K562 (cell line): ENCODE measurements at regions not wholly inside any gene's neighbourhood (a gene's known extent, or its start where the extent isn't known, plus 50 kb on each side); places are given as distances from the start of the nearest gene placed in this dataset.

ENCODE experiments used
- GABPA ChIP-seq: fragments of 200-800 bp; sonication (Bioruptor generic); conservative IDR thresholded peaks from 2 replicates; pipeline ENCODE4 v1.6.1; 2016; ENCODE audit warnings: low read depth, missing genetic modification characterization, missing compliant biosample characterization
- GABPB2 ChIP-seq: fragments of 250-450 bp; sonication (Bioruptor Pico); conservative IDR thresholded peaks from 2 replicates; pipeline ENCODE4 v1.5.1; 2021; ENCODE audit warnings: mild to moderate bottlenecking
- HDAC1 ChIP-seq, 2 experiments: fragments of 450-650 bp; IDR thresholded peaks; 2 replicates each; pipeline ENCODE4 v1.6.1; 2016 to 2017; ENCODE audit warnings: inconsistent platforms in 1 of 2, mild to moderate bottlenecking in 1 of 2, moderate library complexity in 1 of 2
- IRF9 ChIP-seq: fragments of 450-650 bp; IDR thresholded peaks from 2 replicates; pipeline ENCODE4 v1.6.1; 2016; ENCODE audit warnings: missing biosample characterization, missing genetic modification characterization
- KAT2B ChIP-seq: IDR thresholded peaks from one replicate; pipeline ENCODE4 v1.6.1; 2012; ENCODE audit warnings: low read depth, mild to moderate bottlenecking, control low read depth, inconsistent platforms, low read length, moderate library complexity
- MCM5 ChIP-seq: fragments of 450-650 bp; IDR thresholded peaks from 2 replicates; pipeline ENCODE4 v1.6.1; 2016; ENCODE audit warnings: low read depth
- MED1 ChIP-seq: sonication (generic); formaldehyde crosslinking; IDR thresholded peaks from 2 replicates; pipeline ENCODE4 v1.8.1; 2023; ENCODE audit warnings: missing genetic modification reagents, borderline replicate concordance
- MIER1 ChIP-seq: fragments of 450-650 bp; IDR thresholded peaks from 2 replicates; pipeline ENCODE4 v1.6.1; 2016; ENCODE audit warnings: antibody characterized with exemption, mild to moderate bottlenecking, low read depth
- MYBL2 ChIP-seq, 2 experiments: fragments of 450-650 bp in 1 of 2; sonication (generic) in 1 of 2; formaldehyde crosslinking in 1 of 2; IDR thresholded peaks; 2 replicates each; pipeline versions ENCODE4 v1.6.1 to v1.8.1; 2017 to 2022; ENCODE audit warnings: borderline replicate concordance in 1 of 2, inconsistent platforms in 1 of 2, low read depth in 1 of 2, mild to moderate bottlenecking in 1 of 2, missing genetic modification reagents in 1 of 2, moderate library complexity in 1 of 2
- PHF8 ChIP-seq: fragments of 200-600 bp; sonication (generic); IDR thresholded peaks from 2 replicates; pipeline ENCODE4 v1.6.1; 2012; ENCODE audit warnings: mixed run types, mild to moderate bottlenecking, inconsistent platforms, low read length, moderate library complexity, borderline replicate concordance
- PML ChIP-seq: IDR thresholded peaks from 2 replicates; pipeline ENCODE4 v1.6.1; 2012; ENCODE audit warnings: low read length, inconsistent platforms
- PPARD ChIP-seq: fragments of 250-450 bp; sonication (Bioruptor Pico); IDR thresholded peaks from 2 replicates; pipeline ENCODE4 v1.8.0; 2022; ENCODE audit warnings: inconsistent platforms, mild to moderate bottlenecking, moderate library complexity
- RCOR1 ChIP-seq, 2 experiments: IDR thresholded peaks; 2 replicates each; pipeline ENCODE4 v1.6.1; 2012; ENCODE audit warnings: low read depth in 2 of 2, low read length in 2 of 2, borderline replicate concordance in 1 of 2, improper control_type of control experiment in 1 of 2
- RFX7 ChIP-seq: fragments of 250-450 bp; sonication (Bioruptor Pico); IDR thresholded peaks from 2 replicates; pipeline ENCODE4 v1.5.1; 2021; ENCODE audit warnings: mild to moderate bottlenecking
- SAFB ChIP-seq: fragments of 200-400 bp; formaldehyde crosslinking; IDR thresholded peaks from 2 replicates; pipeline ENCODE4 v1.6.1; 2017; ENCODE audit warnings: low read depth, low read length, borderline replicate concordance
- SETDB1 ChIP-seq: IDR thresholded peaks from one replicate; pipeline ENCODE4 v1.6.1; 2012; ENCODE audit warnings: low read length, control low read depth, inconsistent platforms
- SRF ChIP-seq, 2 experiments: fragments of 250-450, 450-650 bp in 1 of 2; sonication (Bioruptor Pico) in 1 of 2; sonication (generic) in 1 of 2; formaldehyde crosslinking; IDR thresholded peaks; 2 replicates each; pipeline versions ENCODE4 v1.5.0 to v1.5.1; 2020 to 2022; ENCODE audit warnings: mild to moderate bottlenecking in 1 of 2, missing genetic modification reagents in 1 of 2
- TCF7 ChIP-seq: sonication (generic); IDR thresholded peaks from 2 replicates; pipeline ENCODE4 v1.6.1; 2016; ENCODE audit warnings: antibody characterized with exemption, borderline replicate concordance
- ZNF134 ChIP-seq: fragments of 250-450 bp; sonication (Bioruptor Pico); conservative IDR thresholded peaks from 2 replicates; pipeline ENCODE4 v1.4.0; 2020
- ZNF239 ChIP-seq: fragments of 250-450 bp; sonication (Bioruptor Pico); IDR thresholded peaks from 2 replicates; pipeline ENCODE4 v1.4.0; 2020; ENCODE audit warnings: mild to moderate bottlenecking
- ZNF408 ChIP-seq: fragments of 250-450 bp; sonication (Bioruptor Pico); IDR thresholded peaks from 2 replicates; pipeline ENCODE4 v1.4.0; 2020; ENCODE audit warnings: low read depth, mild to moderate bottlenecking, moderate library complexity
- ZNF512 ChIP-seq: IDR thresholded peaks from 2 replicates; pipeline ENCODE4 v1.6.1; 2016; ENCODE audit warnings: missing genetic modification characterization, missing compliant biosample characterization
- ZNF518B ChIP-seq: fragments of 250-450 bp; sonication (Bioruptor Pico); IDR thresholded peaks from 2 replicates; pipeline ENCODE4 v1.5.0; 2021; ENCODE audit warnings: mild to moderate bottlenecking, moderate library complexity

DNA sequence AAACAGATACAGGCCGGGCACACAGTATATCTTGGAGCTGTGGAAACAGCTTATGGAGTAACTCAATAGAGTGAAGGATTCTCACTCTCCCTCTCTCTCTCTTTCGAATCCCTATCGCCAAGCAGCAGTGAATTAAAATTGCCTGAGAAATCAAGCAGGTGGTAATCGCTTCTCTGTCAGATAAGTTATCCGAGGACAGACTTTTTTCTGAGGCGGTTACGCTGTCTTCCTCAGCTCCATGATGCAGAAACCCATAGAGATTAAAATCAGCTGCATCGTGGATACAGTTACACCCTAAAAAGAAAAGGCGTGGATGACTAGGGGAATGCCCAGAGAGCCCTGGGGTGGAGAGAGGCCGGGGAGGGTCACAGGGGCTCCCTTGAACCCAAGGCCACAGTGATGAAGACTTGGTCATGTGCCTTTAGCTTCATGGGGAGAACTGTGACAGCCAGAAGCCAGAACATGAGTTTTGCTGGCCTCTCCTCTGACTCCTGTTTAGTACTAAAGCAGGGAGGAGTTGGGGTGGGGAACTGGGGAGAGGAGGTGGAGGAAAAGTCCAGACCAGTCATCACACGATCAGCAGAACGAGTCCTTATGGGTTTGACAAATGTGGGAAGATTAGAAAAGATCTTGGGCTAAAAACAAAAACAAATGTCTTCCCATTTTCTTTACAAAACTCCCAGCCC, 138.8 kb upstream of the JARID2 start (continued):
- TF ChIP-seq HDAC1 (IDR thresholded peaks at IDR 0.05) = peak in 1 of 2 experiments; percentile 39; a peak in 2 of 4 replicates
- TF ChIP-seq MYBL2 (IDR thresholded peaks at IDR 0.05; ENCODE audit: low read depth) = no peak
- TF ChIP-seq MYBL2 (CRISPR knock-in tag; IDR thresholded peaks at IDR 0.05; ENCODE audit: borderline replicate concordance) = no peak
- no peak for TF ChIP-seq MIER1
- TF ChIP-seq ZNF512 (tag) = no peak
- no peak for TF ChIP-seq MCM5
- no peak; the same call in 1 of the 2 replicates for TF ChIP-seq ZNF518B (CRISPR knock-in tag)
- TF ChIP-seq RCOR1 (IDR thresholded peaks at IDR 0.05; ENCODE audit: borderline replicate concordance in 1 of 2, low read depth in 2 of 2, low read length in 2 of 2) = peak in 1 of 2 experiments; percentile 76; a peak in 2 of 4 replicates
- peak; percentile 59; the same call in 1 of the 2 replicates for TF ChIP-seq PML
- TF ChIP-seq TCF7 = no peak
- no peak for TF ChIP-seq SETDB1
- no peak for TF ChIP-seq ZNF408 (CRISPR knock-in tag)
- no peak for TF ChIP-seq GABPB2 (CRISPR knock-in tag)
- TF ChIP-seq IRF9 (tag) = no peak
- no peak for TF ChIP-seq KAT2B
- no peak for TF ChIP-seq RFX7 (CRISPR knock-in tag)
- peak; percentile 38 to 61; a peak in 2 of 4 replicates for TF ChIP-seq SRF (CRISPR knock-in tag; IDR thresholded peaks at IDR 0.05)
- TF ChIP-seq MED1 = no peak
- TF ChIP-seq ZNF134 (CRISPR knock-in tag) = 0 out of 2 replicates have a peak, but pooled peaks have one; percentile 45
- 0 out of 2 replicates have a peak, but pooled peaks have one; percentile 30 for TF ChIP-seq GABPA (tag)
- TF ChIP-seq PHF8 = peak; percentile 27; the same call in 1 of the 2 replicates
- TF ChIP-seq ZNF239 (CRISPR knock-in tag) = no peak
- no peak for TF ChIP-seq PPARD (CRISPR knock-in tag)
- no peak for TF ChIP-seq SAFB
